K562 (cell line): ENCODE measurements at regions not wholly inside any gene's neighbourhood (a gene's known extent, or its start where the extent isn't known, plus 50 kb on each side); places are given as distances from the start of the nearest gene placed in this dataset.

ENCODE experiments used
- ATAC-seq: fragments of 200-7000 bp; cut with Tn5 transposase; 3 replicates; pipeline ENCODE4 v1.9.1; 2020; ENCODE audit warnings: moderate library complexity
- BruUV-seq: library from RNA; stranded (reverse); fragments of 400-500 nt; replicated peaks from 2 replicates; lab custom pipeline; 2021; lab: Mats Ljungman, UMichigan
- CTCF ChIA-PET: fragments of 300-600 bp; formaldehyde crosslinking; extraction: SDS; loops from one replicate; lab custom pipeline; 2021; ENCODE audit warnings: low intra/inter-chr PET ratio; lab: Yijun Ruan, JAX
- POLR2A ChIA-PET: fragments of 300-600, 350-650 bp; sonication (Branson Sonifier 250); formaldehyde crosslinking; extraction: SDS; loops from one replicate; lab custom pipeline; 2021; ENCODE audit warnings: antibody characterized with exemption, inconsistent platforms; lab: Yijun Ruan, JAX
- DNase-seq, 4 experiments: peaks; one replicate each; pipeline versions ENCODE4 v3.0.0 to v3.0.0-alpha.2; 2011 to 2018; ENCODE audit warnings: low spot score in 3 of 4, mixed read lengths in 3 of 4; ENCODE audit errors: extremely low read depth in 1 of 4
- FAIRE-seq: peaks from 2 replicates; lab custom pipeline; 2011; peaks lifted over from hg19 to GRCh38; lab: Jason Lieb, UNC
- H2AFZ ChIP-seq: 2 replicates; pipeline ENCODE4 v1.6.0; 2011; ENCODE audit warnings: low read depth, low read length, control low read depth, inconsistent platforms
- H3K27ac ChIP-seq: fragments of 200-600 bp; 3 replicates; pipeline ENCODE4 v1.8.0; 2011; ENCODE audit warnings: low read depth, mild to moderate bottlenecking, control low read depth, inconsistent platforms, low read length, moderate library complexity, mixed read lengths; ENCODE audit errors: extremely low read depth
- H3K27me3 ChIP-seq, 2 experiments: fragments of 300-600 bp in 1 of 2; 2 replicates in 1 of 2; 3 replicates in 1 of 2; pipeline versions ENCODE4 v1.6.0 to v1.8.0; 2011; ENCODE audit warnings: inconsistent platforms in 2 of 2, low read length in 2 of 2, mild to moderate bottlenecking in 1 of 2, mixed read lengths in 1 of 2, moderate library complexity in 1 of 2; ENCODE audit not compliant: control insufficient read depth in 2 of 2, insufficient read depth in 2 of 2
- H3K36me3 ChIP-seq: fragments of 300-600 bp; 3 replicates; pipeline ENCODE4 v1.8.0; 2011; ENCODE audit warnings: mild to moderate bottlenecking, low read length, inconsistent platforms; ENCODE audit not compliant: control insufficient read depth, insufficient read depth
- H3K4me1 ChIP-seq, 2 experiments: fragments of 200-600 bp in 1 of 2; replicated peaks in 1 of 2; 2 replicates in 1 of 2; 3 replicates in 1 of 2; pipeline versions ENCODE4 v1.5.1 to v1.8.0; 2011; ENCODE audit warnings: inconsistent platforms in 2 of 2, low read length in 2 of 2, mild to moderate bottlenecking in 1 of 2, mixed read lengths in 1 of 2, moderate library complexity in 1 of 2; ENCODE audit not compliant: control insufficient read depth in 2 of 2, insufficient read depth in 2 of 2
- H3K4me2 ChIP-seq: 2 replicates; pipeline ENCODE4 v1.6.1; 2011; ENCODE audit warnings: low read length, control low read depth, inconsistent platforms, mixed read lengths; ENCODE audit not compliant: insufficient read depth
- H3K4me3 ChIP-seq: fragments of 200-600 bp; sonication (generic), shearing (Covaris generic); 2 replicates; pipeline ENCODE4 v1.5.1; 2016; ENCODE audit warnings: control low read depth, inconsistent platforms
- H3K79me2 ChIP-seq: fragments of 200-600 bp; 3 replicates; pipeline ENCODE4 v1.8.0; 2011; ENCODE audit warnings: low read length, inconsistent platforms; ENCODE audit not compliant: control insufficient read depth, insufficient read depth
- H3K9ac ChIP-seq, 2 experiments: 2 replicates each; pipeline versions ENCODE4 v1.6.0 to v1.6.1; 2011; ENCODE audit warnings: low read depth in 2 of 2, low read length in 2 of 2, control low read depth in 1 of 2, inconsistent platforms in 1 of 2, mild to moderate bottlenecking in 1 of 2, mixed read lengths in 1 of 2; ENCODE audit not compliant: insufficient read depth in 1 of 2
- H3K9me1 ChIP-seq: one replicate; pipeline ENCODE4 v1.6.0; 2011; ENCODE audit warnings: inconsistent platforms, mild to moderate bottlenecking, low read length, moderate library complexity; ENCODE audit not compliant: control insufficient read depth, insufficient read depth
- H3K9me3 ChIP-seq: replicated peaks from 2 replicates; pipeline ENCODE4 v1.5.1; 2011; ENCODE audit warnings: low read depth, low read length, inconsistent platforms; ENCODE audit not compliant: control insufficient read depth, insufficient read depth
- H4K20me1 ChIP-seq: replicated peaks from 2 replicates; pipeline ENCODE4 v1.6.1; 2011; ENCODE audit warnings: low read length, inconsistent platforms, mixed read lengths; ENCODE audit not compliant: control insufficient read depth, insufficient read depth
- ETV6 ChIP-seq, 3 experiments: fragments of 150-350 bp in 1 of 3; sonication (generic) in 1 of 3; formaldehyde crosslinking in 1 of 3; IDR thresholded peaks; 2 replicates each; pipeline versions ENCODE4 v1.6.1 to v1.8.0; 2014 to 2022; ENCODE audit warnings: borderline replicate concordance in 2 of 3, low read depth in 2 of 3, antibody characterized with exemption in 1 of 3, low read length in 1 of 3, mild to moderate bottlenecking in 1 of 3, missing genetic modification reagents in 1 of 3
- GTF2F1 ChIP-seq: IDR thresholded peaks from 2 replicates; pipeline ENCODE4 v1.6.1; 2011; ENCODE audit warnings: low read depth, low read length, improper control_type of control experiment
- NBN ChIP-seq: fragments of 450-650 bp; IDR thresholded peaks from 2 replicates; pipeline ENCODE4 v1.6.1; 2016; ENCODE audit warnings: low read depth, mild to moderate bottlenecking
- ZNF316 ChIP-seq: fragments of 450-650 bp; IDR thresholded peaks from 2 replicates; pipeline ENCODE4 v1.6.1; 2016
- ZNF347 ChIP-seq: fragments of 450-650 bp; formaldehyde crosslinking; IDR thresholded peaks from 2 replicates; pipeline ENCODE4 v1.4.0; 2020; ENCODE audit warnings: low read depth, mild to moderate bottlenecking, moderate library complexity
- ZNF57 ChIP-seq: fragments of 450-650 bp; formaldehyde crosslinking; IDR thresholded peaks from 2 replicates; pipeline ENCODE4 v1.4.0; 2020; ENCODE audit warnings: mild to moderate bottlenecking, moderate library complexity
- WGBS: fragments of 100-300 bp; shearing (Covaris generic); methylation state at CpG from one replicate; pipeline ENCODE4 v1.1.6; 2016; ENCODE audit warnings: low coverage, mixed read lengths; ENCODE audit not compliant: insufficient coverage; ENCODE audit errors: missing lambda C conversion rate; 5-methylcytosine and 5-hydroxymethylcytosine counted together
- in situ Hi-C: fragments of 300-500 bp; cut with MboI; formaldehyde crosslinking; loops from 4 replicates; pipeline ENCODE4 v1.15.0; 2018; ENCODE audit warnings: inconsistent platforms, mixed read lengths
- intact Hi-C: fragments of 100-400 bp; cut with micrococcal nuclease; formaldehyde crosslinking; loops from 2 replicates; pipeline ENCODE4 v1.14.2; 2022

DNA sequence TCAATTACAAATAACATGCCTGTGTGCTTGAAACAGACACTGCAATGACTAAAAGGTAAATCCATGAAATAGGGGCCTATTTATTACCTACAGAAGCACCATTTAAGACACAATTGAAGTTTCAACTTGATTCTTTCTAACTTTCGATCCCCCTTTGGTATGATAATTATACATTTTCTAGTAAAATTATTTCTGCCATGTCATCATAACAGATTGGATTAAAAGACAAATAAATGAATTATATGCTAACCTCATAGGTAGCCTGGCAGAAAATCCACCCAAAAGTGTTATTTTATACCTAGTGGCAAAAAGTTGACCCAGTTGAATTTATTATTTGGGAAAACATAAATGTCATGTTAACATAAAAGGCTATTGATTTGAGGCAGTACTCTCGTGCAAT lies 241.1 kb downstream of the RAB38 start:
- in situ Hi-C loops (no loop called here), intact Hi-C loops (no loop called here)
- Histone ChIP-seq H2AFZ (no peak overlapping the region), H3K9me1 (no peaks in the 10 kb centered on the region), H3K4me1 (no peaks in the 10 kb centered on the region), H3K27ac (no peak overlapping the region), H3K9me3 (no peaks in the 10 kb centered on the region; the same call in 1 of the 2 replicates), H3K4me2 (no peak overlapping the region), H4K20me1 (no peaks in the 10 kb centered on the region), H3K27me3 (no peaks in the 10 kb centered on the region), H3K4me3 (no peak overlapping the region), H3K9ac (no peak overlapping the region), H3K79me2 (no peaks in the 10 kb centered on the region), H3K36me3 (no peaks in the 10 kb centered on the region)
- no TSS peak for BruUV-seq
- ATAC-seq (no peak), FAIRE-seq (no peak), DNase-seq (no peak)
- ChIA-PET CTCF (no interaction called here), POLR2A (no interaction called here)
- TF ChIP-seq ZNF347 (CRISPR knock-in tag) (no peak), ETV6 (IDR thresholded peaks at IDR 0.05; ENCODE audit: borderline replicate concordance in 1 of 2, low read depth in 2 of 2, low read length in 1 of 2) (no peak), ETV6 (CRISPR knock-in tag; IDR thresholded peaks at IDR 0.05; ENCODE audit: borderline replicate concordance) (no peak), ZNF57 (CRISPR knock-in tag) (no peak), GTF2F1 (no peak), NBN (no peak), ZNF316 (0 out of 2 replicates have a peak, but pooled peaks have one; percentile 20)
- 0% methylated on average over 2 of the region's 2 CpGs for WGBS
